Gastrocnemius medialis (tissue), 4 donors: ENCODE measurements at regions not wholly inside any gene's neighbourhood (a gene's known extent, or its start where the extent isn't known, plus 50 kb on each side); places are given as distances from the start of the nearest gene placed in this dataset.

ENCODE experiments used
- POLR2A ChIP-seq, 2 donors: fragments of 450-650 bp; IDR thresholded peaks; one replicate each; pipeline ENCODE4 v1.6.1; 2017; ENCODE audit warnings: antibody characterized with exemption in 2 of 2, mild to moderate bottlenecking in 2 of 2, moderate library complexity in 2 of 2
- TF ChIP-seq, protein P1 (sequence below), 5 experiments: fragments of 450-650 bp in 3 of 5; fragments of 200-600 bp in 2 of 5; sonication (generic) in 2 of 5; IDR thresholded peaks in 4 of 5; conservative IDR thresholded peaks in 1 of 5; 1 replicate in 4 of 5; 2 replicates in 1 of 5; pipeline ENCODE4 v1.5.1; 2016 to 2019; ENCODE audit warnings: antibody characterized with exemption in 5 of 5, mild to moderate bottlenecking in 3 of 5, moderate library complexity in 3 of 5

DNA sequence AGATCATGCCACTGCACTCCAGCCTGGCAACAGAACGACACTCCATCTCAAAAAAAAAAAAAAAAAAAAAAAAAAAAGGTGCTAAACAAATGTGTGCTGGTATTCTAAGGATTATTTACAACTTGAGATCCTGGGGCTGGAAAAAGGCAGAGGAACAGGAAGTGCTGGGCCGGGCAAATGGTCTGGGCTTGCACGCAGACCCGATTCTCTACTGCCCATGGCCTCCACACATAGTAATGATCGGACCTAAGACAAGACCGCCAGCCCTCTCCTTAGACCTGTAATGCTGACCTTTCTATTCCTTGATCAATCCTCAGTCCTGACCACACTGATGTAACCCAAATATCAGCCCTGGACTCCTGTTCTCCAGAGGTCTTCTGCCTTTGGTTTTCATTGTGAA lies 67.8 kb downstream of the EFNB1 start:
- TF ChIP-seq, protein P1, sequence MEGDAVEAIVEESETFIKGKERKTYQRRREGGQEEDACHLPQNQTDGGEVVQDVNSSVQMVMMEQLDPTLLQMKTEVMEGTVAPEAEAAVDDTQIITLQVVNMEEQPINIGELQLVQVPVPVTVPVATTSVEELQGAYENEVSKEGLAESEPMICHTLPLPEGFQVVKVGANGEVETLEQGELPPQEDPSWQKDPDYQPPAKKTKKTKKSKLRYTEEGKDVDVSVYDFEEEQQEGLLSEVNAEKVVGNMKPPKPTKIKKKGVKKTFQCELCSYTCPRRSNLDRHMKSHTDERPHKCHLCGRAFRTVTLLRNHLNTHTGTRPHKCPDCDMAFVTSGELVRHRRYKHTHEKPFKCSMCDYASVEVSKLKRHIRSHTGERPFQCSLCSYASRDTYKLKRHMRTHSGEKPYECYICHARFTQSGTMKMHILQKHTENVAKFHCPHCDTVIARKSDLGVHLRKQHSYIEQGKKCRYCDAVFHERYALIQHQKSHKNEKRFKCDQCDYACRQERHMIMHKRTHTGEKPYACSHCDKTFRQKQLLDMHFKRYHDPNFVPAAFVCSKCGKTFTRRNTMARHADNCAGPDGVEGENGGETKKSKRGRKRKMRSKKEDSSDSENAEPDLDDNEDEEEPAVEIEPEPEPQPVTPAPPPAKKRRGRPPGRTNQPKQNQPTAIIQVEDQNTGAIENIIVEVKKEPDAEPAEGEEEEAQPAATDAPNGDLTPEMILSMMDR (IDR thresholded peaks at IDR 0.05 in 4 of 5, conservative IDR thresholded peaks at IDR 0.05 in 1 of 5), result no peak
- no peak for TF ChIP-seq POLR2A (IDR thresholded peaks at IDR 0.05)
